GM19438 (cell line): ENCODE measurements at regions not wholly inside any gene's neighbourhood (a gene's known extent, or its start where the extent isn't known, plus 50 kb on each side); places are given as distances from the start of the nearest gene placed in this dataset.

Experiments
- ATAC-seq: cut with Tn5 transposase; IDR thresholded peaks from one replicate; pipeline ENCODE4 v1.9.1; 2021; ENCODE audit warnings: low read depth; ENCODE audit not compliant: unreplicated experiment

- ATAC-seq, result no peak
Observed at GRCh38 chr20:24081077-24081476, 92.5 kb upstream of the GGTLC1 start.

DNA sequence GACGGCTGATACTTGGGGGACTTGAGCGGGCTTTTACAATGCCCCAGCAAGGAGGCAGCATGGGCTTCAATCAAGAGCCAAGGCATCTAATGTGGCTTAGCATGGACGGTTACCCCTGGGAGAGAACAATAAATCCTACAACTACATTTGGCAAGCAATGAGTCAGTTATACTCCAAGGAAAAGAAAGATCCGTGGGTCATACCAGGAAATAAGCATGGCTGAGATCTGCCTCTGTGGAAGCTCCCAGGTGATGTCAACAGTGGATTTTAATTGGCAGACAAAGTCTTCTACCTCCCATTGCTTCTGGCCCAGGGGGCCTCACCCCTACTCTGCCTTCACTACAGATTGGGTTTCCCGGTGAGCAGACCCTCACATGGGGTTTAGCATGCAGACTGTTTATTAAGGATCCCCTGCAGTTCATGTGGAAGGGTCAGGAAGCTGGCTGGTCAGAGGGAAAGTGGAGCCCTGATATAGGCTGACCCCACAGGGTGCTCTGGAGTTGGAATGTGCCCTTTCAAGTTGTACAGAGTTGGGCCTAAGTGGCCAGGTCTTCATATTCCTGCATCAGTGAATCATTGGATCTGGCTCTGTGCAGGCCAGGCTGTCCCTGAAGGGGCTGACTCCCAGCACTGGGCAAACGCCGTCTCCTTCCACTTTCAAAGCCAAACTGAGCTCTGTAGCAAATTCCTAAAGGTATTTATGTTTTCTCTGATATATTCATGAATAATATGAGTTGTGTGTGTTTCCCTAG, 91.3 kb upstream of the GGTLC1 start:
- no peak for ATAC-seq

GRCh38 chr20:24077145-24077544, 88.6 kb upstream of the GGTLC1 start:
- ATAC-seq, result no peak

DNA sequence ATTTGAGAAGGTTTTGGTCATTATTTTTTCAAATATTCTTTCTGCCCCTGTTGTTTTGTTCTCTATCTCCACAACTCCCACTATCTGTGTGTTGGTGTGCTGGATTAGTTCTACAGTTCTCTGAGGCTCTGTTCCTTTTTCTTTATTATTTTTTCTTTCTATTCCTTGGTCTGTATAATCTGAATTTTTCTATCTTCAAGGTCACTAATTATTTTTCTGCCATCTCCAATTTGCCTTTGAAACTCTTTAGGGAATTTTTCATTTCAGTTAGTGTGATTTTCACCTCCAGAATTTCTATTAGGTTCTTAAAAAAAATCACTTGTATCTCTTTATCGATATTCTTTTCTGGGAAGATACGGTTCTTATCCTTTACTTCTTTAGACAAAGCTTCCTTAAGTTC, 82.1 kb upstream of the GGTLC1 start:
- ATAC-seq, result no peak

- no peak for ATAC-seq
Observed at GRCh38 chr20:24066076-24066700, 77.6 kb upstream of the GGTLC1 start.

GRCh38 chr20:24064915-24065314, 76.3 kb upstream of the GGTLC1 start:
- no peak for ATAC-seq

DNA sequence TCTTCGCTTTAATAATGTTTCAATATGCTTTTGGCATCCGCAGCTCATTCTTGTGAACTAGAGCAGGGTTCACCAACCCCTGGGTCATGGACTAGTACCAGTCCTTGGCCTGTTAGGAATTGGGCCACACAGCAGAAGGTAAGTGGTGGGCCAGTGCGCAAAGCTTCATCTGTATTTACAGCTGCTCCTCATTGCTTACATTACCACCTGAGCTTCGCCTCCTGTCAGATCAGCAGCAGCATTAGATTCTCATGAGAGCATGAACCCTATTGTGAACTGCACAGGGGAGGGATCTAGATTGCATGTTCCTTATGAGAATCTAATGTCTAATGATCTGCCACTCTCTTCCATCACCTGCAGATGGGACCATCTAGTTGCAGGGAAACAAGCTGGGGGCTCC, 75.5 kb upstream of the GGTLC1 start:
- ATAC-seq, result no peak

DNA sequence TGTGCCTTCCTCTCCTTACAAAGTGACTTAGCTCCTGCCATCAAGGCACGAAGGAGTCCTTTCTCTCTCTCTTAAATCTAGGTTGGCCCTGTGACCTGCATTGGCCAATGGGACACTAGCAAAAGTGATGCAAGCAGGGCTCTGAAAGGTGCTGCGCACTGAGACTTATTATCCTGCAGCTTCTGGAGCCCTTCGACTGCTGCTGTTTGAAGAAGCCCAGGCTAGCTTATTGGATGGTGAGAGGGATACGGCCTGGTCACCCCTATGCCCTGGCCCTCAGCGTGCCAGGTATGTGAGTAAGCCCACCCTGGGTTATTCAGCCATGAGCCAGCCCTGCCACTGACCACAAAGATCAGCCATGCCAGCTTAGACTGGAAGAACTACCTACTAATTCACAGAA, 74.5 kb upstream of the GGTLC1 start:
- ATAC-seq, result no peak

- no peak for ATAC-seq
Observed at GRCh38 chr20:24060851-24061590, 72.4 kb upstream of the GGTLC1 start.

DNA sequence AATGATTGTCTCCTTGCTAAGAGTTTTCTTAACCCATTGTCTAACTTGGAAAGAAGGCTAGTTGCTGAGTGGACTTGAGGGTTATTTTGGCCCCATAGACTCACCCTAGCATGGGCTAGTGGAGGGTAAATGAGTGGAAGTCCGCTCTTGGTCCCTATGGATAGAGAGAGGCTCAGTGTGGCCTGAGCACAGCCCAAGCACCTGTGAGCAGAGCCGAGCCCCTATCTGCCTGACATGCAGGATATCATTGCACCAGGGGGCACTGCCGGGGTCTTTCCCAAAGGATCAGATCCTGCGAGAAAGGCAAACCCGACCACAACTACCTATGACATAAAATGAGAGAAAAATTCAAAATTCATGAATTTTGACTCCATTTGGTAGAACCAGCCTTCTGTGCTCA, 70.6 kb upstream of the GGTLC1 start:
- ATAC-seq, result no peak

DNA sequence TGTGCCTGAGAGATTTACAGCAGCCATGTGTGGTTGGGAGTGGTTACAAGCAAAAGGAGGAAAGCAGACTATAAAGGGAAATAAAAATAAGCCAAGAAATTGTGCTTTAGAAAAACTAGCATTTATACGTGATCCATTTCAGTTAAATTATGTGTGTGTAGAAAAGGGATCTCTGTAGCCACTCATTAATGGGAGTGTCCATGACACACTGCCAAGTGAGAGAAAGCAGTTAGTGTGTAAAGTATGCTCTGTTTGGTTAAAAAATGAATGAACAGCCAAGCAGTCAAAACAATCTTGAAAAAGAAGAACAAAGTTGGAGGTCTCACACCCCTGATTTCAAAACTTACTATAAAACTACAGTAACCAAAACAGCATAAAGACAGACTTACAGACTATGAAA, 67.9 kb upstream of the GGTLC1 start:
- no peak for ATAC-seq

- no peak for ATAC-seq
Observed at GRCh38 chr20:24052599-24053275, 64.2 kb upstream of the GGTLC1 start.

DNA sequence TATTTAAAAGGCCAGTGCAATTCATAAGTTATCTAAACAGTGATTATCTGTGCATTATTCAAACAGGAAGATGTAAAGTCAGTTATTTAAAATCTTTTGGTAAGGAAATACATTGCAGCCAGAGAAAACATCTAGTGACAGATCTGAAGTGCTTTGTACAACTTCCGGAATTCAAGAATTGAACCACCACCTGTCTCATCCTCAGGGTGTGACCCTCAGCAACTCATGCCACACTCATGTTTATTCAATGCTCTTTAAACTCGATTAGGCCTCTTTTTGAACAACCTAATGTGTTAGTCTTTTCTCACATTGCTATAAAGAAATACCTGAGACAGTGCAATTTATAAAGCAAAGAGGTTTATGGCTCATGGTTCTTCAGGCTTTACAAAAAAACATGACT, 62.6 kb upstream of the GGTLC1 start:
- ATAC-seq, result no peak

- ATAC-seq, result no peak
Observed at GRCh38 chr20:24050119-24050518, 61.5 kb upstream of the GGTLC1 start.

GRCh38 chr20:24049081-24049480, 60.5 kb upstream of the GGTLC1 start:
- no peak for ATAC-seq

- ATAC-seq, result no peak
Observed at GRCh38 chr20:24048024-24048611, 59.5 kb upstream of the GGTLC1 start.

DNA sequence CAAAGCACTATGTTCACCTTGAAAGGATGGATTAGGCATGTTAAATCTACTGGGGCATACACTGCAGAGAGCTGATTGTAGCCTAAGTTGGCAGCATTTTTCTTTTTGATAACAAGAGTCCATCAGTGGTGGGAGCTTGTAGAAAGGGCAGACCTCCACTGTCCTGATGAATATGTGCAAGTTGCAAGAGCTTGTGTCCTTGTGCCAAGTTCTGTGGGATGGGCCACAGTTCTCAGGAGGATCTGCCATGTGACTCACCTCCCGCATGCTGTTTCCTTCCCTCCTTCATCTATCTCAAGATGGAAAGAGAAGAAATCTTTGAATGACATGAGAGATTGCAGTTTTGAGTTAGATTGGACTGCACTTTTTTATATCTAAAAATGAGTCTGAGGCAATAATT, 58.3 kb upstream of the GGTLC1 start:
- no peak for ATAC-seq

DNA sequence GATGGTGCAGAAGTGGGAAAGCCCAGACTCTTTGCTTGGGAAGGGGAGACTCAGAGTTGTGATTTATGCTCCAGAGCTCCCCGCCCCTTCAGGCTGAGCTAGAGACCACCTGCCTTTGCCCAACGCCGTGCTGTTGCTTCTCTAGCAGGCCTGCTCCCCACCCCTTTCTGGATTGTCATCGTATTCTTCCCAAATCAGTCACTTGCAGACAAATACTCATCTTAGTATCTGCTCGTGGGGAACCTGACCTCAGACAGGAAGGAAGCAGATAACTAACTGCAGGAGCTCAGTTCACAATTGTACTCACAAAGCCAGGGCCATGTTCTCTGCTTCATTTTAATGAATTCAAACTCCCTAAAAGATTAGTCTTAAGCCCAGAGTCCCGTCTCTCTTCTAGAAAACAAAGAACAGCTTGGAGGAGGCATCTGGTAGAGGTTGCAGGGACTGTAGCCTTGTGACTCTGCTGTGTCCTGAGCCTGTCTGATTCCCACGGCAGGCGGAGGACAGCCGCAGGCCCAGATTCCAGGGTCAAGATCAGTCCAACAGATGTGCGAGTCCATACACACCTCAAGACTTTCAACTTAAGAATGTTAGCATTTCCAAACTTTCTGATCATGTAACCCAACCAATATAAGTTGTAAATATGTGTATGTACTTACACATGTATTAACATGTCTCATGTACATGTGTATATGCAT, 57.2 kb upstream of the GGTLC1 start:
- no peak for ATAC-seq

DNA sequence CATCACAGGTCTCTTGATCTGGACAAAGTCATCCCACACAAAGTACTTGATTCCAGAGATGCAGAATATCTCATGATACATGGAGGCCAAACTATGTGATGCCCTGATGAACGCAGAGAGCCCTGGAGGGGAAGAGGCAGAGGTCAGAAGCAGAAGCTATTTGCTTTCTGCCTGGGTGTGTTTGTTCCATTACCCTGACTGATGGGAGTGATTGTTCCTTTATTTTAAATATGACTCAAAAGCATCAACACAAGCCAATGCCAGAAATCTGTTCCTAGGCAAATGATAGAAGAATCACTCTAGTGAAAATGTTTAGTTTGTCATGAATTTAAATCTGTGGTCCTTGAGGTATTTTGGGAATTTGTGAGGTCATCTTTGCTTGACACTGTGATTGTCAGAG, 54.7 kb upstream of the GGTLC1 start:
- ATAC-seq, result no peak

DNA sequence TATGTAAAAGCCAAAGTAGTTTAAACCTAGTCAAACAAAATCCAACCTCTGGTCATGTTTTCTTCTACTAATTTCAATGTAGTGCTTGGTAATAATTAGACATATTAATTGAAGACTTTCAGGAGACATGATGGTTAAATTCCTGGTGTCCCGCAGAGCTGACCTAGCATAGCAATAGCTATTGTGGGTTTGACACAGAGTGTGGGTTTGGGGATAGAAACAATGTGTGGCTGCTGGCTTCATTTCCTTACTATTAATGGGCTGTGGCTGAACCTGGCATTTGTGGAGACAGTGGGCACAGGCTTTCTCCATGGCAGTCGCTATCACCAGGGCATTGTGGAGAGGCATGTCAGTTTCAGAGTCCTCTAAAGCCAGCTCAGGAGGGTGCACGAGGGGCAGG, 54.1 kb upstream of the GGTLC1 start:
- ATAC-seq, result no peak
